Choroid plexus epithelial cell (primary cell): ENCODE measurements at regions not wholly inside any gene's neighbourhood (a gene's known extent, or its start where the extent isn't known, plus 50 kb on each side); places are given as distances from the start of the nearest gene placed in this dataset.

Experiments used
- DNase-seq: peaks from one replicate; pipeline ENCODE4 v3.0.0-alpha.2; 2010; ENCODE audit warnings: low read depth
- H3K4me3 ChIP-seq: 2 replicates; pipeline ENCODE4 v1.5.1; 2011; ENCODE audit warnings: low read depth, mild to moderate bottlenecking, control low read depth, low read length, moderate library complexity
- CTCF ChIP-seq: conservative IDR thresholded peaks from 2 replicates; pipeline ENCODE4 v1.5.1; 2011; ENCODE audit warnings: low read depth, mild to moderate bottlenecking, control low read depth, inconsistent platforms, low read length, moderate library complexity

- no peak overlapping the region for H3K4me3 ChIP-seq
- peak; percentile 68 for DNase-seq
- no peak for TF ChIP-seq CTCF
Observed at GRCh38 chr12:93107514-93108312, 178.6 kb upstream of the EEA1 start.

GRCh38 chr12:93108985-93109384, 179.9 kb upstream of the EEA1 start:
- no peak overlapping the region for H3K4me3 ChIP-seq
- no peak for TF ChIP-seq CTCF
- DNase-seq: peak; percentile 88

- no peak for DNase-seq
- H3K4me3 ChIP-seq: no peak overlapping the region
- TF ChIP-seq CTCF: no peak
Observed at GRCh38 chr12:93109551-93110203, 180.6 kb upstream of the EEA1 start.

GRCh38 chr12:93111773-93112172, 182.7 kb upstream of the EEA1 start:
- no peak for DNase-seq
- TF ChIP-seq CTCF: no peak
- no peak overlapping the region for H3K4me3 ChIP-seq

GRCh38 chr12:93113317-93114006, 184.4 kb upstream of the EEA1 start:
- no peak overlapping the region for H3K4me3 ChIP-seq
- DNase-seq: no peak
- no peak for TF ChIP-seq CTCF

GRCh38 chr12:93115198-93115601, 186.1 kb upstream of the EEA1 start:
- no peak for TF ChIP-seq CTCF
- DNase-seq: no peak
- H3K4me3 ChIP-seq: no peak overlapping the region
